GM21515 (cell line): ENCODE measurements at regions not wholly inside any gene's neighbourhood (a gene's known extent, or its start where the extent isn't known, plus 50 kb on each side); places are given as distances from the start of the nearest gene placed in this dataset.
"Not testable (repeated sequence)": the region's sequence is repeated elsewhere in the genome, so short reads cannot be mapped to it uniquely, and the experiment has no call there.

ENCODE experiments used
- ATAC-seq: cut with Tn5 transposase; IDR thresholded peaks from one replicate; pipeline ENCODE4 v1.9.1; 2021; ENCODE audit not compliant: unreplicated experiment

GRCh38 chr4:45280121-45280520 is 553.8 kb upstream of the GNPDA2 start:
- no peak for ATAC-seq

DNA sequence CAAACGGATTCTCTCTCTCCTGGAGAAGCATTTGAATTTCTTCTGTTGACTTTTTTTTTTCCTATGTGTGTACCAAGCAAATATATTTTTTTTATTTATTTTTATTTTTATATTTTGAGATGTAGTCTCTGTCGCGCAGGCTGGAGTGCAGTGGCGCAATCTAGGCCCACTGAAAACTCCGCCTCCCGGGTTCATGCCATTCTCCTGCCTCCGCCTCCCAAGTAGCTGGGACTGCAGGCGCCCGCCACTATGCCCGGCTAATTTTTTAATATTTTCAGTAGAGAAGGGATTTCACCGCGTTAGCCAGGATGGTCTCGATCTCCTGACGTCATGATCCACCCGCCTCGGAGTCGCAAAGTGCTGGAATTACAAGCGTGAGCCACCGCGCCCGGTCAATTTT is 549.5 kb upstream of the GNPDA2 start:
- no peak for ATAC-seq

DNA sequence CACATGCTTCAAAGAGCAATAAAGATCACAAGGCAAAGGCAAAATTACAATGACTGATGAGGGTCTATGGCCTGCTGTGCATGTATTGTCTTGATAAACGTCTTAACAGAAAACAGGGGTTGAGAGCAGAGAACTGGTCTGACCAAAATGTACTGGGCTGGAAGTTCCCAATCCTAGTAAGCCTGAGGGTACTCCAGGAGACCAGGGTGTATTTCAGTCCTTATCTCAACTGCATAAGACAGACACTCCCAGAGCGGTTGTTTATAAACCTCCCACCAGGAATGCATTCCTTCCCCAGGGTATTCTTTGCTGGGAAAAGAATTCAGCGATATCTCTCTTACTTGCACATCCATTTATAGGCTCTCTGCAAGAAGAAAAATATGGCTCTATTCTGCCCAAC is 521.8 kb upstream of the GNPDA2 start:
- ATAC-seq = not testable (repeated sequence)

GRCh38 chr4:45241976-45242375 is 515.6 kb upstream of the GNPDA2 start:
- no peak for ATAC-seq

DNA sequence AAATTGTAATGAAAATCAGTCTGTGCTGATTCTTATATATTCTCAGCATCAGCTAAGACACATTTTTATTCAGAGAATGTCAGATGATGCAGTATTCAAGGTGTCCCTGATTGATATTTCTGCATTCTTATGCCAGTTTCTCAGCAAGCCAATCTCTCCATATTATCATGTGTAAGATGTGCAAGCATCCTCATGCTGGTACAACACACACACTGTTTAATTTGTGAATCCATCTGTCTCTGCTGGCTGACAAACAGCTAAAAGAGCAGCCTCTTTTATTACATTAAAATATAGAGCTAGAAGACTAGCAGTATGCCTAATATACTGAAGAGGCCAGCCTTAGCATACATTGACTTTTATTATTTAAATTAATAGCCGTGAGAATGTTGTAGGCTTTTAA is 502.9 kb upstream of the GNPDA2 start:
- ATAC-seq = no peak

DNA sequence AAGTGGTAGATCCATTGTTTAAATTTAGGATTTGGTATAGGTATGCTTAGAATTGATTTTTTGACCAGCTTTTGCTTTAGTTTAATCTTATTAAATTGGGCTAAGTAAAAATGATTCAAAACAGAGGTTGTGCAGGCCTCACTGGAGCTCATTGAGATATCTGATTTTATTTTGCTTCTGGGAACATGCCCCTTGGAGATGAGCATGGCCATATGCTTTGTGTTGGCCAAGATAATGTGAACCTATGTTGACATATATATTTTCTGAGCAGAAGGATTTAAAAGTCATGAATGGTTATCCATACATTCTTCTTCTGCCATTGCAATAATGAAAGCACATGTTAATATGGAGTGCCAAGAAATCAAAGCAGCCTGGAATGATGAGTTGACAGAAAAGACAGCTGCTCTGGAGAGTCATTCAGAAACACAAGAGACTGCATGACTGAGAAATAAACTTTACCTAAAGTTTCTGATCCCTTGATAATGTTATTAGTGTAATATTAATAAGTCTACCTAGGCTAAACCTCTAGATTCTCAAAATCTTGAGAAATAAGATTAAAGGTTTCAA is 489.7 kb upstream of the GNPDA2 start:
- ATAC-seq = no peak

- ATAC-seq = not testable (repeated sequence)
Measured at GRCh38 chr4:45208476-45208875, 482.1 kb upstream of the GNPDA2 start.

DNA sequence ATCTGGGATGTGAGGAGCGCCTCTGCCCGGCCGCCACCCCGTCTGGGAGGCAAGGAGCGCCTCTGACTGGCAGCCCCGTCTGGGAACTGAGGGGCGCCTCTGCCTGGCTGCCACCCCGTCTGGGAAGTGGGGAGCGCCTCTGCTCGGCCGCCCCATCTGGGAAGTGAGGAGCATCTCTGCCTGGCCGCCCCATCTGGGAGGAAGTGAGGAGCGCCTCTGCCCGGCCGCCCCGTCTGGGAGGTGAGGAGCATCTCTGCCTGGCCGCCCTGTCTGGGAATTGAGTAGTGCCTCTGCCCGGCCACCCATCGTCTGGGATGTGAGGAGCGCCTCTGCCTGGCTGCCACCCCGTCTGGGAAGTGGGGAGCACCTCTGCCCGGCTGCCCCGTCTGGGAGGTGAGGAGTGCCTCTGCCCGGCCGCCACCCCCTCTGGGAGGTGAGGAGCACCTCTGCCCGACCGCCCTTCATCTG is 481.5 kb upstream of the GNPDA2 start:
- ATAC-seq = not testable (repeated sequence)

DNA sequence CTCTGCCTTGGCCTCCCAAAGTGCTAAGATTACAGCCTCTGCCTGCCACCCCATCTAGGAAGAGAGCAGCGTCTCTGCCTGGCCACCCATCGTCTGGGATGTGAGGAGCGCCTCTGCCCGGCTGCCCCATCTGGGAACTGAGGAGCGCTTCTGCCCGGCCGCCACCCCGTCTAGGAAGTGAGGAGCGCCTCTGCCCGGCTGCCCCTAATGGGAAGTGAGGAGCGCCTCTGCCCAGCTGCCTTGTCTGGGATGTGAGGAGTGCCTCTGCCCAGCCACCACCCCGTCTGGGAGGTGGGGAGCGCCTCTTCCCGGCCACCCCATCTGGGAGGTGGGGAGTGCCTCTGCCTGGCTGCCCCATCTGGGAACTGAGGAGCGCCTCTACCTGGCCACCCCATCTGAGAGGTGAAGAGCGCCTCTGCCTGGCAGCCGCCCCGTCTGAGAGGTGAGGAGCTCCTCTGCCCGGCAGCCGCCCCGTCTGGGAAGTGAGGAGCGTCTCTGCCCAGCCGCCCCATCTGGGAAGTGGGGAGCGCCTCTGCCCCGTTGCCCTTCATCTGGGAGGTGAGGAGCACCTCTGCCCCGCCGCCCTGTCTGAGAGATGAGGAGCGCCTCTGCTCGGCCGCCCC is 481.0 kb upstream of the GNPDA2 start:
- ATAC-seq = not testable (repeated sequence)

- no peak for ATAC-seq
Measured at GRCh38 chr4:45199736-45200135, 473.4 kb upstream of the GNPDA2 start.

DNA sequence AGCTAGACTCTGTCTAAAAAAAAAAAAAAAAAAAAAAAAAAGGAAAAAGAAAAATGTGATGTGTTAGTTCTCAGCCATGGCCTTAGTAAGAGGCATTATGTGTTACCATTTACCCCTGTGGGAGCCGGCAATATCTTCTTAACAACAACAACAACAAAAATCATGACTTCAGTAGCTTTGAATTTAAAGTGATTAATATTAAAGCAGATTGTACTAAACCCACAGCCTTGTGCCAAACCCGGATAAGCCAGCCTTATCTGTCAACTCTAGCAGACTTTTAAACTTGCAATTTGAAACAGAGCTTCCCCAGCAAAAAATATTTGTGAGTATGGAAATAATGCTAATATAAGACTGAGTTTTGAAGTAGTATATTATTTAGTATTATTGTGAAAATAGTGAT is 462.1 kb upstream of the GNPDA2 start:
- no peak for ATAC-seq

GRCh38 chr4:45186249-45186648 is 459.9 kb upstream of the GNPDA2 start:
- no peak for ATAC-seq

- no peak for ATAC-seq
Measured at GRCh38 chr4:45183905-45184304, 457.5 kb upstream of the GNPDA2 start.

DNA sequence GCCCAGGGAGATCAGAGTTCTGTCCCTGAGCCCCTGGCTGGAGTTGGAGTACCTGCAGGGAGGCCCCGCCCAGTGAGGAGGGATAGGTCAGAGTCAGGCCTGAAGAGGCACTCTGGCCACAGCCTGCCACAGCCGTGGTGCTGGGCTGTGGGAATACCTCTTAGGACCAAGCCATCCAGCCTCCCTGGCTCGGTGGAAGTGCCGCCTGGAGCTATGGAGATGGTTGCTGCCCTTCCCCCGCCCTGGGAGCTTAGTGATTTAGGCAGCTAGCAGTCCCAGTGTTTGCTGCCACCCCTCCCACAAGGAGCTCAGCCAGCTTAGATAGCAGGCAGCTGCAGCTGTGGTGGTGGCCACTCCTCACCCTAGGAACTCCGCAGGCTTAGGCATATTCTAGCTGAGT is 446.3 kb upstream of the GNPDA2 start:
- no peak for ATAC-seq

GRCh38 chr4:45160951-45161350 is 434.6 kb upstream of the GNPDA2 start:
- no peak for ATAC-seq

DNA sequence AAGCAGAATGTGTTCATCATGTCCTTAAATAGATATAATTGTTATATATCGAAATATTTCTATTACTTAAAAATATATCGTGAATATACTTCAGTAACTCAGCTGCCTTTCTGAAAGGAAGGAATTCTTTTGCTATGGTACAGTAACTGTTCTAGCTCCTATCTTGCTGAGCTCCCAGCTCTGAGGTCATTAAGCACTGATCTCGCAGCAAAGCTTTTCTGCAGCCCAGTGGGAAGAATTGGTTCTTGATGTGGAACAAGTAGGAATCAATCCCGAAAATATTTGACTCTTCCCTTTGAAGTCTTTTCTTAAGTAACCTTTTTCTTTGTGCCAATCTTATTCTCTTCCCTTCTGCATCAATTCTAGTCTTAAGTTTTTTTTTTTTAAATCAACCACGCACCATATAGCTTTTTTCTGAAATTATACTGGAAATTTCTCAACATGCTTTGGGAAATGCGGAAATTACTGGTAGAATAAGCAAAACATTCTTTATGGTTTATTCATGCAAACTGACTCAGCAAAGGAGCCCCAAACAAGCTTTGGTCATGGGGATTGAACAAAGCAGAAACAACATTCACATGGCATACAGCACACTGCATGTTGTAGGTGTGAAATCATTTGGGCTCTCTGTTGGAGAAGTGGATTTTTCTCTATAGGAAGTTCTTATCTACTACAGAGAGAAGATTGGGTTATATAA is 428.9 kb upstream of the GNPDA2 start:
- ATAC-seq = no peak

DNA sequence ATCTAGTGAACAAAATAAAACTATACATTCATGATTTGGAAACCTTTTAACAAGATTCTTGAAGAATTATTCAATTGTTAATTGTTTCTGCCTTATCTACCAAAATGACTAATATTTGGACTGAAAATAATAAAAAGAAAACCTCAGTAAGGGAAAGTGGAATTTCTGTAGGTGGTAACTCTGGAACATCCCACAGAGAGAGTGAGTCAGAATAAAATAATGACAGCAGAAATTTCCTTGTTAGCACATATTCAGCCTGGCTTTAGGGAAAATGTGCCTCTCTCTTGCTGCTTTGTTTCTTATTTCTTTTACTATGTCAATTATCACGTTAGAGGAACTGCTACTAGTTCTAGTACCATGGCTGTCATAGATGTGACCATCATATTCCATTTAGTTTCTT is 421.5 kb upstream of the GNPDA2 start:
- ATAC-seq = no peak

DNA sequence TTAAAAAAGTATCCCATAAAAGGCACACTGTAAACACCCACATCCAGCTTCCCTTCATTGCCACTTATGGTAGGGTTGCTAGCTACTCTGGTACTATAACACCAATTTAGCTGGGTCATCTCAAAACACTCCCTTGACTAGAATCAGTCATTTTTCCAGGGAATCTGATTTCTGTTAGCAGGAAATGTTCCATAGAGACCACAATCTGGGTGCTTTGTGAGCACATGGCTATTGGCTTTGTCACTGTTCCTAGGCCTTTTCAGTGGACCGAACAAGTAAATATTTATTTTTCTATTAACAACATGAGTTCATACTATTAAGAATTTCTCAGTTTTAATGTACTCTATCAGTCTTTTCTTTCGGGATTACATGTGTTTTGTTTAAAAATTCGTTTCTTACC is 404.7 kb upstream of the GNPDA2 start:
- no peak for ATAC-seq

DNA sequence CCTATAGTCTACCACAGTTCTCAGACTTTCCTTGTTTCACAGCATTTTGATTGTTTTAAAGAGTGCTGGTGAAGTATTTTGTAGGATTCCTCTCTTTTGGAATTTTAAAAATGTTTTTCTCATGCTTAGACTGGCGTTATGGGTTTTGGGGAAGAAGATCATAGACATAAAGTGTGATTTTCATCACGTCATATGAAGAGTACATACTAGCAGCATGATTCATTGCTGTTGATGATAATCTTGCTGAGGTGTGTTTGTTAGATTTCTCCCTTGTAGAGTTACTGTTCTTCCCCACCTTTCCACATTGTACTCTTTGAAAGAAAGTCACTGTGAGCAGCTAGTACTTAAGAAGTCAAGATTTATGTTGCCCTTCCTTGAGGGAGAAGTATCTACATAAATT is 396.1 kb upstream of the GNPDA2 start:
- no peak for ATAC-seq

DNA sequence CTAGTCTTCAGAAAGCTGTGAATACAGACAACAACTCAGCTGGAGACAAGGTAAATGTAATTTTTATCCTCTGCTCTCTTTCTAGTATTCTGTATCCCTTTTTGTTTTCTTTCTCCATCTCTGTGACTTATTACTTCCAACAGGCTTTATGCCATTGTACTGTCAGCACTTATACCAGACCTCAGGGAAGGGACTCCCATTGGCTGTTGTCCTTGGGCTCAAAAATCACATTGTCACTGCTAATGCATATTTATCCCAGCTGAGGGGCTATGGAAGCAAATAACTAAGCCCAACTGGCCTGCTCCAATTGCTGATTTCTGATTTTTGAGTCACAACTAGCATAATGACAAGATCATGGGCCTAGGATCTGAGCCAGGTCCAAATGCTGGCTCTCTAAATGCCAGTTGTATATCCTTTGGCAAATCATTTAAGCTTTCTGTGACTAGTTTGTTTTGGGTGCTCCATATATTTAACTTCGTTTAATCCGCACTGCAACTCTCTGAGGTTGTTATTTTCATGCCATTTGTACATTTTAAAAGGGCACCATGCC is 395.1 kb upstream of the GNPDA2 start:
- no peak for ATAC-seq

DNA sequence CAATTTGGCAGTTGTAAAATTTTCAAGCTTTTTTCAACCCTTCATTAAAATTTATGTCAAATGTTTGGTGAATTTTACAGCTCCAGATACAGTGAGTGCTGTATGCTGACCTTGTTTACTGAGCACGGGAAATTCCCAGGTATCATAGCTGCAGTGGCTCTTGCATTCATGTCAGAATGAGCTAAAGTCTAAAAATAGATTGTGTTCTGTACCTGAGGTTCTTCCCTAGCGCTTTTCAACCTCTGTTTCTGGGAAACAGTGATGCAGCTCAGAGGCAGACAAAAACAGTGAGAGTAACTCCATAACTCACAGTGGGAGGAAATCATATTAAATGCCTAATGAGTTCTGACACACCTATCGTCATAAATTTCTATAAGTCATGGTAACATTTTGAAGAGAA is 393.8 kb upstream of the GNPDA2 start:
- ATAC-seq = no peak

GRCh38 chr4:45119376-45119775 is 393.0 kb upstream of the GNPDA2 start:
- ATAC-seq = no peak
